ENCODE measurements at regions not wholly inside any gene's neighbourhood (a gene's known extent, or its start where the extent isn't known, plus 50 kb on each side); places are given as distances from the start of the nearest gene placed in this dataset.

GRCh38 chr1:79859212-79859948 lies 852.9 kb upstream of the ADGRL4 start:
- intact Hi-C loops (cut with DNase I; ENCODE audit: low total_unique reads), result no loop called here
- Histone ChIP-seq H3K9me3 (no peaks in the 10 kb centered on the region), H3K27me3 (no peaks in the 10 kb centered on the region), H3K27ac (peak overlapping the region in 1 of 2 donors; percentile 22), H3K4me1 (no peaks in the 10 kb centered on the region), H3K4me3 (no peak overlapping the region), H3K36me3 (ENCODE audit: low read depth, missing control alignments) (no peaks in the 10 kb centered on the region)
- DNase-seq, result no peak
- 41 to 45% methylated on average over 8 of the region's 8 CpGs for WGBS, 2 donors
- no peak for TF ChIP-seq CTCF (IDR thresholded peaks at IDR 0.05)
- TF ChIP-seq POLR2A (IDR thresholded peaks at IDR 0.05), result no peak

- WGBS, 2 donors, result 86 to 90% methylated on average over 3 of the region's 3 CpGs
- H3K36me3 ChIP-seq (ENCODE audit: low read depth, missing control alignments), result no peaks in the 10 kb centered on the region
- H3K27me3 ChIP-seq, result no peaks in the 10 kb centered on the region
- H3K27ac ChIP-seq, result no peak overlapping the region
- H3K9me3 ChIP-seq, result no peaks in the 10 kb centered on the region
- intact Hi-C loops (cut with DNase I; ENCODE audit: low total_unique reads), result no loop called here
- H3K4me1 ChIP-seq, result no peaks in the 10 kb centered on the region
- DNase-seq, result no peak
- no peak overlapping the region for H3K4me3 ChIP-seq
- TF ChIP-seq CTCF (IDR thresholded peaks at IDR 0.05), result no peak
Observed at GRCh38 chr1:79852004-79852403, 845.5 kb upstream of the ADGRL4 start.

GRCh38 chr1:79849388-79849787 lies 842.9 kb upstream of the ADGRL4 start:
- no peak for DNase-seq
- no peak overlapping the region for H3K4me3 ChIP-seq
- no peaks in the 10 kb centered on the region for H3K4me1 ChIP-seq
- H3K27ac ChIP-seq, result no peak overlapping the region
- TF ChIP-seq POLR2A (IDR thresholded peaks at IDR 0.05) (no peak), CTCF (IDR thresholded peaks at IDR 0.05) (no peak)
- intact Hi-C loops (cut with DNase I; ENCODE audit: low total_unique reads), result no loop called here
- H3K9me3 ChIP-seq, result no peaks in the 10 kb centered on the region
- no peaks in the 10 kb centered on the region for H3K36me3 ChIP-seq (ENCODE audit: low read depth, missing control alignments)
- no peaks in the 10 kb centered on the region for H3K27me3 ChIP-seq
- WGBS, 2 donors, result 88 to 92% methylated on average over 1 of the region's 1 CpG

GRCh38 chr1:79848316-79848715 lies 841.8 kb upstream of the ADGRL4 start:
- Histone ChIP-seq H3K4me3 (no peak overlapping the region), H3K9me3 (no peaks in the 10 kb centered on the region), H3K4me1 (no peaks in the 10 kb centered on the region), H3K36me3 (ENCODE audit: low read depth, missing control alignments) (no peaks in the 10 kb centered on the region), H3K27ac (no peak overlapping the region), H3K27me3 (no peaks in the 10 kb centered on the region)
- TF ChIP-seq POLR2A (IDR thresholded peaks at IDR 0.05) (no peak), CTCF (IDR thresholded peaks at IDR 0.05) (no peak)
- no peak for DNase-seq
- intact Hi-C loops (cut with DNase I; ENCODE audit: low total_unique reads), result no loop called here

- Histone ChIP-seq H3K4me3 (no peak overlapping the region), H3K4me1 (no peaks in the 10 kb centered on the region), H3K36me3 (ENCODE audit: low read depth, missing control alignments) (no peaks in the 10 kb centered on the region), H3K27me3 (no peaks in the 10 kb centered on the region), H3K9me3 (no peaks in the 10 kb centered on the region), H3K27ac (no peak overlapping the region)
- intact Hi-C loops (cut with DNase I; ENCODE audit: low total_unique reads), result no loop called here
- no peak for TF ChIP-seq CTCF (IDR thresholded peaks at IDR 0.05)
- TF ChIP-seq POLR2A (IDR thresholded peaks at IDR 0.05), result no peak
- no peak for DNase-seq
- 43 to 49% methylated on average over 5 of the region's 5 CpGs for WGBS, 2 donors
Observed at GRCh38 chr1:79847700-79848099, 841.2 kb upstream of the ADGRL4 start.
